Mesothelial cell of epicardium (in vitro differentiated cells): ENCODE measurements at regions not wholly inside any gene's neighbourhood (a gene's known extent, or its start where the extent isn't known, plus 50 kb on each side); places are given as distances from the start of the nearest gene placed in this dataset.

ENCODE experiments used
- DNase-seq, 2 experiments: peaks; one replicate each; pipeline ENCODE4 v3.0.0; 2021; ENCODE audit warnings: low spot score in 2 of 2; ENCODE audit not compliant: unreplicated experiment in 2 of 2
- H3K27ac Mint-ChIP-seq: 2 replicates; pipeline ENCODE4 v1.8.0; 2021; ENCODE audit warnings: mixed read lengths
- H3K27me3 Mint-ChIP-seq: 2 replicates; pipeline ENCODE4 v1.8.0; 2021; ENCODE audit warnings: low read depth, mixed read lengths
- H3K36me3 Mint-ChIP-seq: 2 replicates; pipeline ENCODE4 v1.8.0; 2021; ENCODE audit warnings: mixed read lengths
- H3K4me1 Mint-ChIP-seq: 2 replicates; pipeline ENCODE4 v1.8.0; 2021; ENCODE audit warnings: mixed read lengths
- H3K4me3 Mint-ChIP-seq: 2 replicates; pipeline ENCODE4 v1.8.0; 2021; ENCODE audit warnings: mild to moderate bottlenecking, moderate library complexity, mixed read lengths
- H3K9me3 Mint-ChIP-seq: 2 replicates; pipeline ENCODE4 v1.8.0; 2021; ENCODE audit warnings: mixed read lengths
- TF ChIP-seq, protein P1 (sequence below): fragments of 200-600 bp; sonication (generic); IDR thresholded peaks from one replicate; pipeline ENCODE4 v1.5.0; 2021; ENCODE audit warnings: antibody characterized with exemption; ENCODE audit not compliant: unreplicated experiment

- no peak for DNase-seq
- Mint-ChIP-seq H3K27me3 (no peaks in the 10 kb centered on the region), H3K4me1 (no peaks in the 10 kb centered on the region), H3K36me3 (no peaks in the 10 kb centered on the region), H3K9me3 (peaks cover 13% of the 10 kb centered on the region), H3K4me3 (no peak overlapping the region), H3K27ac (no peak overlapping the region)
- TF ChIP-seq, protein P1, sequence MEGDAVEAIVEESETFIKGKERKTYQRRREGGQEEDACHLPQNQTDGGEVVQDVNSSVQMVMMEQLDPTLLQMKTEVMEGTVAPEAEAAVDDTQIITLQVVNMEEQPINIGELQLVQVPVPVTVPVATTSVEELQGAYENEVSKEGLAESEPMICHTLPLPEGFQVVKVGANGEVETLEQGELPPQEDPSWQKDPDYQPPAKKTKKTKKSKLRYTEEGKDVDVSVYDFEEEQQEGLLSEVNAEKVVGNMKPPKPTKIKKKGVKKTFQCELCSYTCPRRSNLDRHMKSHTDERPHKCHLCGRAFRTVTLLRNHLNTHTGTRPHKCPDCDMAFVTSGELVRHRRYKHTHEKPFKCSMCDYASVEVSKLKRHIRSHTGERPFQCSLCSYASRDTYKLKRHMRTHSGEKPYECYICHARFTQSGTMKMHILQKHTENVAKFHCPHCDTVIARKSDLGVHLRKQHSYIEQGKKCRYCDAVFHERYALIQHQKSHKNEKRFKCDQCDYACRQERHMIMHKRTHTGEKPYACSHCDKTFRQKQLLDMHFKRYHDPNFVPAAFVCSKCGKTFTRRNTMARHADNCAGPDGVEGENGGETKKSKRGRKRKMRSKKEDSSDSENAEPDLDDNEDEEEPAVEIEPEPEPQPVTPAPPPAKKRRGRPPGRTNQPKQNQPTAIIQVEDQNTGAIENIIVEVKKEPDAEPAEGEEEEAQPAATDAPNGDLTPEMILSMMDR, result peak; percentile 43
Measured at GRCh38 chr3:39000008-39000450, 51.7 kb downstream of the SCN11A start.

GRCh38 chr3:38998086-38998485 lies 53.7 kb downstream of the SCN11A start:
- Mint-ChIP-seq H3K9me3 (peaks cover 1% of the 10 kb centered on the region), H3K4me1 (no peaks in the 10 kb centered on the region), H3K27me3 (peaks cover 9% of the 10 kb centered on the region), H3K27ac (no peak overlapping the region), H3K36me3 (no peaks in the 10 kb centered on the region), H3K4me3 (no peak overlapping the region)
- DNase-seq, result no peak
- TF ChIP-seq, protein P1, result no peak

DNA sequence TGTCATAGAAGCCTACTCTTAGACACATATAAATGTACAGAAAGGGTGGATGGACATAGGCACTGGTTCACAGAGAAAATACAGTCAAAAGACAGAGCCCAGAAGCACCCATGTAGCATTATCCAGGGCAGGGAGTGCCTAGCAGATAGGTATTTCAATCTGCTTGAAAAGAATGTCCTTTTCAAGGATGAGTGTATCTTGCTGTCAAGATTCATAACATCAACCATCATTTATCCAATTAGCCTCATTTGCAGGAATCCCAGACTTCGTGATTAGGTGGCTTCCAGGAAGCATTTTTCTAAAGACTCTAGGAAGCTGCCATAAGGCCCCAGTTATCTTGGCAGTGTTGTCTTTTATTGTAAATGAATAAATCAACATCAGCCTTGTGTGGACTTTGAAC lies 55.6 kb downstream of the SCN11A start:
- TF ChIP-seq, protein P1, result no peak
- Mint-ChIP-seq H3K27me3 (peaks cover 9% of the 10 kb centered on the region), H3K9me3 (no peaks in the 10 kb centered on the region), H3K4me3 (no peak overlapping the region), H3K4me1 (no peaks in the 10 kb centered on the region), H3K27ac (no peak overlapping the region), H3K36me3 (no peaks in the 10 kb centered on the region)
- DNase-seq, result no peak

DNA sequence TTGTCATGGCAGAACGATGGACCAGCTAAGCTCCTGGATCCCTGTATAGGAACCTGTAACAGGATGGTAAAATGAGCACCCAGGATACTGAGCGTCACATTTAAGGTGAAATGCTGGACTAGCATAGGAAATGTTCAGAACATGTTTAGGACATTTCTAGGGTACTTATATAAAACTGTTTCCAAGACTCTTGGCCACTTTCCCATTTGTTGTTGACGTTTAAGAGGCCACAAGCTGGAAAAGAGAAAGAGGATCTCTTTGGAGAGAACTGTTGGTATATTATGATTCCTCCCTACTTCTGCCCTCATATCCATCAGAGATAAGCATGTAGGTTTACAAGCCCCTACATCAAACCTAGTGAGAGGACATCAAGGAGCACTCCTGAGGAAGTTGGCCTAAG lies 57.5 kb downstream of the SCN11A start:
- no peaks in the 10 kb centered on the region for H3K9me3 Mint-ChIP-seq
- H3K27me3 Mint-ChIP-seq, result peaks cover 13% of the 10 kb centered on the region
- no peak overlapping the region for H3K4me3 Mint-ChIP-seq
- no peak overlapping the region for H3K27ac Mint-ChIP-seq
- H3K4me1 Mint-ChIP-seq, result no peaks in the 10 kb centered on the region
- no peaks in the 10 kb centered on the region for H3K36me3 Mint-ChIP-seq
- TF ChIP-seq, protein P1, result no peak
- DNase-seq, result no peak

- H3K27ac Mint-ChIP-seq, result no peak overlapping the region
- no peaks in the 10 kb centered on the region for H3K4me1 Mint-ChIP-seq
- no peak overlapping the region for H3K4me3 Mint-ChIP-seq
- TF ChIP-seq, protein P1, result no peak
- DNase-seq, result no peak
- no peaks in the 10 kb centered on the region for H3K9me3 Mint-ChIP-seq
- H3K27me3 Mint-ChIP-seq, result peaks cover 18% of the 10 kb centered on the region
- no peaks in the 10 kb centered on the region for H3K36me3 Mint-ChIP-seq
Measured at GRCh38 chr3:38992117-38992760, 59.5 kb downstream of the SCN11A start.

DNA sequence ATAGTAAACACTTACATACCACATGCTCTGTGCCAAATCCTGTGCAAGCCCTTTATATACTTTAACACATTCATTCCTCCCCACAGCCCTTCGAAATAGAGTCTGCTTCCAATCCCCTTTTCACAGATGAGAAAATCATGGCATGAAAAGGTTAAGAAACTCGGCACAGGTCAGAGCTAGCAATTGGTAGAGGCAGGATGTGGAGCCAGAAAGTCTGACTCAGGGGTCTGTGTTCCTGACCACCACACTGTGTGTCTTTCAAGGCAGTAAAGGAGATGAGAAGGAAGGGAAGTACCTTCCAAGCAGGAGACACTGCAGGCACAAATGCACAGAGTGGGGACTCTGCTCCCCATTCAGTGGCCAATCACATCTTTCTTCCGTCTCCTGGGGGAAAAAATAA lies 61.1 kb downstream of the SCN11A start:
- Mint-ChIP-seq H3K9me3 (no peaks in the 10 kb centered on the region), H3K27ac (no peak overlapping the region), H3K4me3 (no peak overlapping the region), H3K36me3 (no peaks in the 10 kb centered on the region), H3K4me1 (no peaks in the 10 kb centered on the region), H3K27me3 (peaks cover 18% of the 10 kb centered on the region)
- DNase-seq, result no peak
- TF ChIP-seq, protein P1, result no peak
